HCT116 (cell line): ENCODE measurements at regions not wholly inside any gene's neighbourhood (a gene's known extent, or its start where the extent isn't known, plus 50 kb on each side); places are given as distances from the start of the nearest gene placed in this dataset.

Experiments
- ATAC-seq: fragments of 200-7000 bp; cut with Tn5 transposase; 2 replicates; pipeline ENCODE4 v1.9.1; 2020; ENCODE audit warnings: mild to moderate bottlenecking, moderate library complexity
- BruUV-seq: library from RNA; stranded (reverse); fragments of 400-500 nt; replicated peaks from 2 replicates; lab custom pipeline; 2021; lab: Mats Ljungman, UMichigan
- CTCF ChIA-PET: fragments of 300-600 bp; sonication (Branson Sonifier 250); formaldehyde crosslinking; loops from one replicate; lab custom pipeline; 2021; ENCODE audit warnings: antibody characterized with exemption; lab: Charles Lee
- POLR2A ChIA-PET: fragments of 300-600, 350-600 bp; sonication (Branson Sonifier 250); formaldehyde crosslinking; loops from one replicate; lab custom pipeline; 2021; ENCODE audit warnings: antibody characterized with exemption; lab: Charles Lee
- RAD21 ChIA-PET, 2 experiments: fragments of 300-600 bp; sonication (Branson Sonifier 250); formaldehyde crosslinking; loops; one replicate each; lab custom pipeline; 2023; ENCODE audit warnings: low total read pairs in 2 of 2; ENCODE audit not compliant: uncharacterized antibody in 2 of 2, unreplicated experiment in 2 of 2, low non-redundant PET in 1 of 2; lab: Charles Lee
- DNase-seq: peaks from one replicate; pipeline ENCODE4 v3.0.0-alpha.2; 2010; ENCODE audit warnings: low read depth, low spot score
- H2AFZ ChIP-seq: fragments of 200-600 bp; shearing (Covaris generic), sonication (generic); 2 replicates; pipeline ENCODE4 v1.6.1; 2017; ENCODE audit warnings: low read depth, mixed run types, mixed read lengths, antibody characterized with exemption, low read length; ENCODE audit not compliant: poor library complexity, severe bottlenecking
- H3K27ac ChIP-seq: 2 replicates; pipeline ENCODE4 v1.5.1; 2012; ENCODE audit warnings: low read depth, low read length
- H3K27me3 ChIP-seq: fragments of 200-600 bp; sonication (generic); 2 replicates; pipeline ENCODE4 v1.6.1; 2016; ENCODE audit warnings: mixed run types, low read length, mixed read lengths; ENCODE audit not compliant: insufficient read depth
- H3K36me3 ChIP-seq, 2 experiments: fragments of 200-500 bp in 1 of 2; fragments of 200-600 bp in 1 of 2; sonication (Bioruptor generic) in 1 of 2; sonication (generic) in 1 of 2; 2 replicates each; pipeline versions ENCODE4 v1.5.1 to v1.6.1; 2014 to 2016; ENCODE audit warnings: low read length in 2 of 2, inconsistent platforms in 1 of 2, mixed read lengths in 1 of 2, mixed run types in 1 of 2; ENCODE audit not compliant: insufficient read depth in 2 of 2, control insufficient read depth in 1 of 2
- H3K4me1 ChIP-seq, 2 experiments: fragments of 200-600 bp in 1 of 2; sonication (generic) in 1 of 2; 2 replicates each; pipeline versions ENCODE4 v1.5.1 to v1.6.1; 2012 to 2017; ENCODE audit warnings: low read length in 2 of 2, inconsistent platforms in 1 of 2, mild to moderate bottlenecking in 1 of 2, mixed read lengths in 1 of 2, mixed run types in 1 of 2, moderate library complexity in 1 of 2; ENCODE audit not compliant: insufficient read depth in 2 of 2, control insufficient read depth in 1 of 2
- H3K4me2 ChIP-seq: fragments of 200-600 bp; sonication (generic); 2 replicates; pipeline ENCODE4 v1.6.1; 2017; ENCODE audit warnings: mixed run types, low read length, mixed read lengths
- H3K4me3 ChIP-seq, 2 experiments: fragments of 200-600 bp in 1 of 2; sonication (generic) in 1 of 2; replicated peaks in 1 of 2; 2 replicates each; pipeline ENCODE4 v1.5.1; 2011 to 2016; ENCODE audit warnings: low read length in 2 of 2, control low read depth in 1 of 2, low read depth in 1 of 2, mild to moderate bottlenecking in 1 of 2, mixed read lengths in 1 of 2, mixed run types in 1 of 2
- H3K79me2 ChIP-seq: fragments of 200-600 bp; sonication (generic); 2 replicates; pipeline ENCODE4 v1.6.1; 2017; ENCODE audit warnings: mild to moderate bottlenecking, mixed run types, low read length, moderate library complexity, mixed read lengths; ENCODE audit not compliant: insufficient read depth
- H3K9ac ChIP-seq: fragments of 200-600 bp; sonication (generic); 2 replicates; pipeline ENCODE4 v1.6.1; 2016; ENCODE audit warnings: low read length, mixed read lengths
- H3K9me2 ChIP-seq: fragments of 200-600 bp; sonication (generic), shearing (Covaris generic); 2 replicates; pipeline ENCODE4 v1.6.1; 2017; ENCODE audit warnings: mixed run types, mild to moderate bottlenecking, moderate library complexity; ENCODE audit not compliant: insufficient read depth
- H3K9me3 ChIP-seq, 2 experiments: fragments of 200-500 bp in 1 of 2; fragments of 200-600 bp in 1 of 2; sonication (Bioruptor generic) in 1 of 2; sonication (generic) in 1 of 2; 2 replicates each; pipeline ENCODE4 v1.6.1; 2014 to 2017; ENCODE audit warnings: low read length in 2 of 2, mixed read lengths in 2 of 2, inconsistent platforms in 1 of 2, low read depth in 1 of 2, mild to moderate bottlenecking in 1 of 2, mixed run types in 1 of 2, moderate library complexity in 1 of 2; ENCODE audit not compliant: control insufficient read depth in 1 of 2, insufficient read depth in 1 of 2
- H4K20me1 ChIP-seq: fragments of 200-600 bp; sonication (generic), shearing (Covaris generic); 2 replicates; pipeline ENCODE4 v1.6.1; 2017; ENCODE audit warnings: mixed run types, mild to moderate bottlenecking, moderate library complexity; ENCODE audit not compliant: insufficient read depth
- ATF3 ChIP-seq: IDR thresholded peaks from 2 replicates; pipeline ENCODE4 v1.6.1; 2012
- CBX3 ChIP-seq: IDR thresholded peaks from 2 replicates; pipeline ENCODE4 v1.6.1; 2012; ENCODE audit warnings: low read depth
- CTCF ChIP-seq, 3 experiments: fragments of 200-600 bp in 1 of 3; sonication (generic) in 1 of 3; IDR thresholded peaks in 2 of 3; conservative IDR thresholded peaks in 1 of 3; 2 replicates each; pipeline ENCODE4 v1.5.1; 2012 to 2017; ENCODE audit warnings: low read depth in 2 of 3, low read length in 2 of 3, antibody characterized with exemption in 1 of 3, borderline replicate concordance in 1 of 3, control low read depth in 1 of 3, mild to moderate bottlenecking in 1 of 3, mixed read lengths in 1 of 3, mixed run types in 1 of 3, moderate library complexity in 1 of 3; ENCODE audit not compliant: insufficient read depth in 1 of 3
- EGR1 ChIP-seq: IDR thresholded peaks from 2 replicates; pipeline ENCODE4 v1.6.1; 2012; ENCODE audit warnings: low read depth
- ELF1 ChIP-seq: IDR thresholded peaks from 2 replicates; pipeline ENCODE4 v1.6.1; 2012; ENCODE audit warnings: low read depth, borderline replicate concordance
- EZH2 ChIP-seq: fragments of 200-600 bp; sonication (generic); IDR thresholded peaks from 2 replicates; pipeline ENCODE4 v1.6.1; 2017; ENCODE audit warnings: antibody characterized with exemption, mixed run types
- FOSL1 ChIP-seq: IDR thresholded peaks from 2 replicates; pipeline ENCODE4 v1.6.1; 2012; ENCODE audit warnings: low read depth
- JUND ChIP-seq: IDR thresholded peaks from 2 replicates; pipeline ENCODE4 v1.6.1; 2012
- MAX ChIP-seq: IDR thresholded peaks from 2 replicates; pipeline ENCODE4 v1.6.1; 2012
- POLR2A ChIP-seq: IDR thresholded peaks from 2 replicates; pipeline ENCODE4 v1.7.0; 2011; ENCODE audit warnings: borderline replicate concordance; ENCODE audit not compliant: insufficient read depth, insufficient read length; ENCODE audit errors: extremely low read depth
- RAD21 ChIP-seq: IDR thresholded peaks from 2 replicates; pipeline ENCODE4 v1.6.1; 2012; ENCODE audit warnings: low read depth, mild to moderate bottlenecking
- SIN3A ChIP-seq: IDR thresholded peaks from 2 replicates; pipeline ENCODE4 v1.6.1; 2012; ENCODE audit warnings: low read depth
- SP1 ChIP-seq: IDR thresholded peaks from 2 replicates; pipeline ENCODE4 v1.6.1; 2012; ENCODE audit warnings: low read depth
- SRF ChIP-seq: IDR thresholded peaks from 2 replicates; pipeline ENCODE4 v1.6.1; 2012; ENCODE audit warnings: low read depth
- TCF7L2 ChIP-seq: IDR thresholded peaks from 2 replicates; pipeline ENCODE4 v1.7.0; 2011; ENCODE audit warnings: borderline replicate concordance, inconsistent platforms; ENCODE audit not compliant: insufficient read depth, insufficient read length; ENCODE audit errors: extremely low read depth
- YY1 ChIP-seq: IDR thresholded peaks from 2 replicates; pipeline ENCODE4 v1.6.1; 2011; ENCODE audit warnings: low read length, low read depth, moderate library complexity, mild to moderate bottlenecking; ENCODE audit not compliant: insufficient replicate concordance; ENCODE audit errors: extremely low read depth
- ZFX ChIP-seq: fragments of 450-650 bp; IDR thresholded peaks from 2 replicates; pipeline ENCODE4 v1.6.1; 2017
- ZNF274 ChIP-seq: fragments of 200-500 bp; sonication (Bioruptor generic); IDR thresholded peaks from 2 replicates; pipeline ENCODE4 v1.6.1; 2014; ENCODE audit warnings: mild to moderate bottlenecking, low read depth, low read length, inconsistent platforms
- intact Hi-C: fragments of 100-400 bp; cut with micrococcal nuclease; formaldehyde crosslinking; loops from 2 replicates; pipeline ENCODE4 v1.10.0; 2022

- CTCF ChIA-PET: no interaction called here
- Histone ChIP-seq H3K4me2 (no peak overlapping the region), H3K9me2 (no peaks in the 10 kb centered on the region), H4K20me1 (no peaks in the 10 kb centered on the region), H3K36me3 (no peaks in the 10 kb centered on the region), H3K4me1 (no peaks in the 10 kb centered on the region), H2AFZ (no peak overlapping the region), H3K27me3 (peaks cover 19% of the 10 kb centered on the region; the same call in 1 of the 2 replicates), H3K9ac (no peak overlapping the region), H3K9me3 (no peaks in the 10 kb centered on the region)
- intact Hi-C loops: no loop called here
- ATAC-seq: no peak
- BruUV-seq: no TSS peak
- DNase-seq: no peak
- TF ChIP-seq ATF3 (no peak), YY1 (no peak), TCF7L2 (no peak), FOSL1 (no peak), ZNF274 (no peak), SP1 (no peak), EGR1 (no peak), SIN3A (no peak), JUND (no peak), RAD21 (no peak), ELF1 (no peak), CBX3 (no peak), POLR2A (no peak), ZFX (no peak), EZH2 (no peak), MAX (no peak), CTCF (IDR thresholded peaks at IDR 0.05 in 2 of 3, conservative IDR thresholded peaks at IDR 0.05 in 1 of 3; ENCODE audit: borderline replicate concordance in 1 of 3, insufficient read depth in 1 of 3, low read depth in 2 of 3, low read length in 2 of 3) (no peak), SRF (no peak)
- TF ChIP-seq, all 23 proteins: peak for 0
- H3K79me2 ChIP-seq: no peaks in the 10 kb centered on the region
- POLR2A ChIA-PET: no interaction called here
- no peak overlapping the region for H3K4me3 ChIP-seq
- RAD21 ChIA-PET: no interaction called here
- no peak overlapping the region for H3K27ac ChIP-seq
Measured at GRCh38 chr1:4023678-4024077, 123.6 kb upstream of the C1orf174 start.
